Vagina (tissue), 2 donors: ENCODE measurements at regions not wholly inside any gene's neighbourhood (a gene's known extent, or its start where the extent isn't known, plus 50 kb on each side); places are given as distances from the start of the nearest gene placed in this dataset.

ENCODE experiments used
- POLR2A ChIP-seq, 2 donors: fragments of 450-650 bp; IDR thresholded peaks; one replicate each; pipeline ENCODE4 v1.6.1; 2017; ENCODE audit warnings: antibody characterized with exemption in 2 of 2, mild to moderate bottlenecking in 2 of 2, moderate library complexity in 2 of 2
- POLR2AphosphoS5 ChIP-seq, 2 donors: sonication (generic); formaldehyde crosslinking; IDR thresholded peaks; one replicate each; pipeline ENCODE4 v1.9.0; 2017; ENCODE audit warnings: antibody characterized with exemption in 2 of 2, mild to moderate bottlenecking in 2 of 2, low read depth in 1 of 2; ENCODE audit not compliant: insufficient read depth in 1 of 2
- TF ChIP-seq, protein P1 (sequence below), 3 experiments: fragments of 450-650 bp in 2 of 3; fragments of 200-600 bp in 1 of 3; sonication (generic) in 1 of 3; IDR thresholded peaks; one replicate each; pipeline ENCODE4 v1.5.1; 2017 to 2019; ENCODE audit warnings: antibody characterized with exemption in 3 of 3, mild to moderate bottlenecking in 2 of 3, moderate library complexity in 2 of 3

DNA sequence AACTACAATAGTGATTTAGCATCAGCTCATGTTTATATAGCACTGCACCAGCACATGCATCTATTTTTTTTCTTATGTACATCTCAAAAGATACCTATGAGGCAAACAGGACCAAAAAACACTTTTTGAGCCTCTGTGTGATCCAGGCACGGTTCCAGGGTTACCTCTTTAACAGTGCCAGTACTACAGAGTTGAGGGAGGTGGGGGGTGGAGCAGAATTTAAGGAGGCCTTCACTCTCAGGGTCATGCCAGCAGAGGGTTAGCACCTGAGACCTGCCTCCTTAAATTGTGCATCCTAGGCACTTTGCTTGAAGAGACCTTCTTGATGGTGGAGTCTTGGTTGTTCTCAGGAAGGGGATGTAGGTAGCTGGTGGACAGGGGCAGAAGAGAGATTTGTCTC is 150.3 kb upstream of the TBL1XR1 start:
- TF ChIP-seq, protein P1, sequence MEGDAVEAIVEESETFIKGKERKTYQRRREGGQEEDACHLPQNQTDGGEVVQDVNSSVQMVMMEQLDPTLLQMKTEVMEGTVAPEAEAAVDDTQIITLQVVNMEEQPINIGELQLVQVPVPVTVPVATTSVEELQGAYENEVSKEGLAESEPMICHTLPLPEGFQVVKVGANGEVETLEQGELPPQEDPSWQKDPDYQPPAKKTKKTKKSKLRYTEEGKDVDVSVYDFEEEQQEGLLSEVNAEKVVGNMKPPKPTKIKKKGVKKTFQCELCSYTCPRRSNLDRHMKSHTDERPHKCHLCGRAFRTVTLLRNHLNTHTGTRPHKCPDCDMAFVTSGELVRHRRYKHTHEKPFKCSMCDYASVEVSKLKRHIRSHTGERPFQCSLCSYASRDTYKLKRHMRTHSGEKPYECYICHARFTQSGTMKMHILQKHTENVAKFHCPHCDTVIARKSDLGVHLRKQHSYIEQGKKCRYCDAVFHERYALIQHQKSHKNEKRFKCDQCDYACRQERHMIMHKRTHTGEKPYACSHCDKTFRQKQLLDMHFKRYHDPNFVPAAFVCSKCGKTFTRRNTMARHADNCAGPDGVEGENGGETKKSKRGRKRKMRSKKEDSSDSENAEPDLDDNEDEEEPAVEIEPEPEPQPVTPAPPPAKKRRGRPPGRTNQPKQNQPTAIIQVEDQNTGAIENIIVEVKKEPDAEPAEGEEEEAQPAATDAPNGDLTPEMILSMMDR (IDR thresholded peaks at IDR 0.05): no peak
- no peak for TF ChIP-seq POLR2A (IDR thresholded peaks at IDR 0.05)
- TF ChIP-seq POLR2AphosphoS5 (IDR thresholded peaks at IDR 0.05; ENCODE audit: insufficient read depth in 1 of 2, low read depth in 1 of 2): no peak
